ENCODE measurements at regions not wholly inside any gene's neighbourhood (a gene's known extent, or its start where the extent isn't known, plus 50 kb on each side); places are given as distances from the start of the nearest gene placed in this dataset.

DNA sequence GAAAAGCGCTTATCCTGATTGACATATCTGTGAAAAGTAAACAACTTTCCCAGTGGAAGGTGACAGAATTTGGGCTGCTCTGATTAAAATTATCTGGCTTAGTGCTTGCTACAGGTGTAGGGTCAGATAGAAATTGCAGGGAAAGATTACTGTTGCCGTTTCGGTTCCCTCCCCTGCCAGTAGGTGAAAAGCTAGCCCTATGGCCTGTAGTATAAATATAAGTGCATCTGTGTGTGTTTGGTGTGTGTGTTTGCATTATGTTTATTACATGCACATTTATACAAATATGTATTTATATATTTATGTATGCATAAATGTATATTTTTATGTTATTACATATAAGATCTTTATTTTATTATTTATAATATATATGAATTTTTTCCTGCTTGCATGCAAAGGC, 72.3 kb upstream of the VOPP1 start:
- TF ChIP-seq CTCF (IDR thresholded peaks at IDR 0.05; ENCODE audit: insufficient read depth, low read depth, low read length) (no peak), EZH2 (IDR thresholded peaks at IDR 0.05; ENCODE audit: insufficient read depth, low read length) (no peak)
